HG03575 (cell line): ENCODE measurements at regions not wholly inside any gene's neighbourhood (a gene's known extent, or its start where the extent isn't known, plus 50 kb on each side); places are given as distances from the start of the nearest gene placed in this dataset.

Experiments
- ATAC-seq: cut with Tn5 transposase; IDR thresholded peaks from one replicate; pipeline ENCODE4 v1.9.1; 2021; ENCODE audit not compliant: unreplicated experiment, insufficient number of reproducible peaks, low FRiP score; ENCODE audit errors: extremely low read depth

- ATAC-seq: no peak
These were observed 283.7 kb upstream of the GBE1 start for GRCh38 chr3:82044930-82045705.

GRCh38 chr3:82038556-82038955, 277.1 kb upstream of the GBE1 start:
- no peak for ATAC-seq

- ATAC-seq: no peak
These were observed 271.7 kb upstream of the GBE1 start for GRCh38 chr3:82033186-82033585.

GRCh38 chr3:82031596-82031995, 270.2 kb upstream of the GBE1 start:
- no peak for ATAC-seq

- ATAC-seq: no peak
These were observed 269.5 kb upstream of the GBE1 start for GRCh38 chr3:82030916-82031315.

- ATAC-seq: no peak
These were observed 261.4 kb upstream of the GBE1 start for GRCh38 chr3:82022836-82023235.

GRCh38 chr3:82020282-82020681, 258.8 kb upstream of the GBE1 start:
- ATAC-seq: no peak

- ATAC-seq: no peak
These were observed 253.8 kb upstream of the GBE1 start for GRCh38 chr3:82015241-82015640.

- ATAC-seq: no peak
These were observed 251.3 kb upstream of the GBE1 start for GRCh38 chr3:82012775-82013174.

GRCh38 chr3:82011336-82011735, 249.9 kb upstream of the GBE1 start:
- no peak for ATAC-seq

GRCh38 chr3:82005266-82005665, 243.8 kb upstream of the GBE1 start:
- ATAC-seq: no peak

- ATAC-seq: no peak
These were observed 242.8 kb upstream of the GBE1 start for GRCh38 chr3:82004266-82004665.

GRCh38 chr3:82002986-82003642, 241.7 kb upstream of the GBE1 start:
- no peak for ATAC-seq

GRCh38 chr3:82002491-82002890, 241.0 kb upstream of the GBE1 start:
- no peak for ATAC-seq

- ATAC-seq: no peak
These were observed 240.0 kb upstream of the GBE1 start for GRCh38 chr3:82001276-82001923.

GRCh38 chr3:82000773-82001172, 239.3 kb upstream of the GBE1 start:
- no peak for ATAC-seq

- no peak for ATAC-seq
These were observed 238.9 kb upstream of the GBE1 start for GRCh38 chr3:82000350-82000749.

- no peak for ATAC-seq
These were observed 237.5 kb upstream of the GBE1 start for GRCh38 chr3:81998907-81999306.

GRCh38 chr3:81998139-81998755, 236.8 kb upstream of the GBE1 start:
- no peak for ATAC-seq

- ATAC-seq: no peak
These were observed 235.9 kb upstream of the GBE1 start for GRCh38 chr3:81997390-81997789.
